Tibial nerve (tissue), 4 donors: ENCODE measurements at regions not wholly inside any gene's neighbourhood (a gene's known extent, or its start where the extent isn't known, plus 50 kb on each side); places are given as distances from the start of the nearest gene placed in this dataset.

Experiments used
- DNase-seq, 2 donors: peaks; one replicate each; pipeline ENCODE4 v3.0.0-alpha.2; 2019; ENCODE audit warnings: low spot score in 2 of 2
- H3K27ac ChIP-seq, 4 donors: fragments of 200-600 bp; sonication (generic) in 3 of 4; one replicate each; pipeline ENCODE4 v1.5.1; 2017 to 2019; ENCODE audit warnings: mild to moderate bottlenecking in 1 of 4
- H3K27me3 ChIP-seq, 2 donors: fragments of 200-600 bp; sonication (generic) in 1 of 2; one replicate each; pipeline versions ENCODE4 v1.5.1 to v1.6.0; 2017 to 2019
- H3K36me3 ChIP-seq, 3 donors: fragments of 200-600 bp; sonication (generic); one replicate each; pipeline ENCODE4 v1.5.1; 2018 to 2019
- H3K4me1 ChIP-seq, 4 donors: fragments of 200-600 bp; sonication (generic) in 3 of 4; one replicate each; pipeline ENCODE4 v1.5.1; 2017 to 2019
- H3K4me3 ChIP-seq, 4 donors: fragments of 200-600 bp; sonication (generic) in 3 of 4; one replicate each; pipeline ENCODE4 v1.5.1; 2017 to 2019; ENCODE audit warnings: mild to moderate bottlenecking in 1 of 4, moderate library complexity in 1 of 4
- H3K9me3 ChIP-seq, 4 donors: fragments of 200-600 bp; sonication (generic) in 3 of 4; one replicate each; pipeline ENCODE4 v1.5.1; 2017 to 2019
- EP300 ChIP-seq, 2 donors: sonication (generic); formaldehyde crosslinking; IDR thresholded peaks; one replicate each; pipeline ENCODE4 v1.6.1; 2017; ENCODE audit warnings: antibody characterized with exemption in 2 of 2, mild to moderate bottlenecking in 1 of 2
- POLR2A ChIP-seq, 2 donors: fragments of 450-650 bp; IDR thresholded peaks; one replicate each; pipeline ENCODE4 v1.6.1; 2017; ENCODE audit warnings: antibody characterized with exemption in 2 of 2, mild to moderate bottlenecking in 2 of 2, moderate library complexity in 2 of 2
- WGBS, 2 donors: methylation state at CpG; one replicate each; pipeline ENCODE4 v1.1.5; 2018; 5-methylcytosine and 5-hydroxymethylcytosine counted together
- TF ChIP-seq, protein P1 (sequence below), 5 experiments: fragments of 200-600 bp in 3 of 5; fragments of 450-650 bp in 2 of 5; sonication (generic) in 3 of 5; IDR thresholded peaks; one replicate each; pipeline ENCODE4 v1.5.1; 2016 to 2019; ENCODE audit warnings: antibody characterized with exemption in 5 of 5, mild to moderate bottlenecking in 3 of 5, moderate library complexity in 2 of 5

DNA sequence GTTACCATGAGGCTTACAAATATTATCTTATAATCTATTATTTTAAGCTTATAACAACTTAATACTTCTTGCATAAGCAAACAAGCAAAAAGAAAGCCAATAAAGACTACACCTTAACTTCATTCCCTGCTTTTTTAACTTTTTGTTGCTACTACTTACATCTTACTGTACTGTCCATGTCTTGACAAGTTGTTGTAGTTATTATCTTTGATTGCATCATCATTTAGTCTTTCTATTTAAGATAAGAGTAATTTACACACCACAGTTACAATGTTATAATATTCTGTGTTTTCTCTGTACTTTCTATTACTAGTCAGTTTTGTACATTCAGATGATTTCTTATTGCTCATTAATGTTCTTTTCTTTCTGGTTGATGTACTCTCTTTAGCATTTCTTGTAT lies 346.6 kb downstream of the SMARCA1 start:
- Histone ChIP-seq H3K4me3 (no peak overlapping the region), H3K9me3 (peaks cover 0 to 3% (median 0%) of the 10 kb centered on the region in 4 donors), H3K4me1 (no peaks in the 10 kb centered on the region), H3K27ac (no peak overlapping the region), H3K36me3 (no peaks in the 10 kb centered on the region), H3K27me3 (no peaks in the 10 kb centered on the region)
- no peak for TF ChIP-seq POLR2A (IDR thresholded peaks at IDR 0.05)
- DNase-seq = no peak

DNA sequence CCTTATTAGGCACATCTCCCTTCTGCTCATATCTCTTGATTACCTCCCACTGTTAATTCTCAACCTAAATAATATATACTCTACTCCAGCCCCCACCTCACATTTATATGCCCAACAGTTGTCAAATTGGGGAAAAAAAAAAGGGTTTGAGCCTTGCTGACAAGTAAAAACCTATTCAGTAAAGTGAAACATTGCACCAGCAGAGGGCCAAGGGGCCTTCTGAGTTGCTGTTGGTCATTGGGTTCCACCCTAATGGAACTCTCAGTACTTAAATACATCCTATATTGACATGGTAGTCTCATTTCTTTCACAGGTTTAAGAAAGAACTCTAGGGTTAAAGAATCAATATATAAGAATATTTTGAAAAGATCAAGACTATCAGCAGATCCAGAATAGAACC lies 362.2 kb downstream of the SMARCA1 start:
- TF ChIP-seq POLR2A (IDR thresholded peaks at IDR 0.05) = no peak
- TF ChIP-seq, protein P1, sequence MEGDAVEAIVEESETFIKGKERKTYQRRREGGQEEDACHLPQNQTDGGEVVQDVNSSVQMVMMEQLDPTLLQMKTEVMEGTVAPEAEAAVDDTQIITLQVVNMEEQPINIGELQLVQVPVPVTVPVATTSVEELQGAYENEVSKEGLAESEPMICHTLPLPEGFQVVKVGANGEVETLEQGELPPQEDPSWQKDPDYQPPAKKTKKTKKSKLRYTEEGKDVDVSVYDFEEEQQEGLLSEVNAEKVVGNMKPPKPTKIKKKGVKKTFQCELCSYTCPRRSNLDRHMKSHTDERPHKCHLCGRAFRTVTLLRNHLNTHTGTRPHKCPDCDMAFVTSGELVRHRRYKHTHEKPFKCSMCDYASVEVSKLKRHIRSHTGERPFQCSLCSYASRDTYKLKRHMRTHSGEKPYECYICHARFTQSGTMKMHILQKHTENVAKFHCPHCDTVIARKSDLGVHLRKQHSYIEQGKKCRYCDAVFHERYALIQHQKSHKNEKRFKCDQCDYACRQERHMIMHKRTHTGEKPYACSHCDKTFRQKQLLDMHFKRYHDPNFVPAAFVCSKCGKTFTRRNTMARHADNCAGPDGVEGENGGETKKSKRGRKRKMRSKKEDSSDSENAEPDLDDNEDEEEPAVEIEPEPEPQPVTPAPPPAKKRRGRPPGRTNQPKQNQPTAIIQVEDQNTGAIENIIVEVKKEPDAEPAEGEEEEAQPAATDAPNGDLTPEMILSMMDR (IDR thresholded peaks at IDR 0.05) = no peak
- no peak for TF ChIP-seq EP300 (IDR thresholded peaks at IDR 0.05)

DNA sequence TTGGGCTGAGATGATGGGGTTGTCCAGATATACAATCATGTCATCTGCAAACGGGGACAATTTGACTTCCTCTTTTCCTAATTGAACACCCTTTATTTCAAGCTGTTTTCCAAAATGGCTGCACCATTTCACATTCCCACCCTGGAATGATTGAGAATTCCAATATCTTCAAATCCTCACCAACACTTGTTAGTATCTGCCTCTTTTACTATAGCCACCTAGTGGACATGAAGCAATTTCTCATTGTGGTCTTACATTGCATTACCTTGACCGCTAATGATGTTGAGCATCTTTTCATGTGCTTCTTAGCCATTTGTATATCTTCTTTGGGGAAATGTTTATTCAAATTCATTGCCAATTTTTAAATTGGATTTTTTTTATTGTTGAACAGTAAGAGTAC lies 364.8 kb downstream of the SMARCA1 start:
- Histone ChIP-seq H3K36me3 (no peaks in the 10 kb centered on the region), H3K27me3 (no peaks in the 10 kb centered on the region), H3K27ac (no peak overlapping the region), H3K9me3 (no peaks in the 10 kb centered on the region), H3K4me3 (no peak overlapping the region), H3K4me1 (no peaks in the 10 kb centered on the region)
- TF ChIP-seq, protein P1 (IDR thresholded peaks at IDR 0.05) = no peak
- TF ChIP-seq EP300 (IDR thresholded peaks at IDR 0.05) = no peak
- WGBS, 2 donors = 88 to 100% methylated on average over 2 of the region's 2 CpGs
- no peak for DNase-seq

More for the DNA sequence above, 362.2 kb downstream of the SMARCA1 start:
- Histone ChIP-seq H3K36me3 (no peaks in the 10 kb centered on the region), H3K27ac (no peak overlapping the region), H3K4me3 (no peak overlapping the region), H3K4me1 (no peaks in the 10 kb centered on the region), H3K9me3 (no peaks in the 10 kb centered on the region), H3K27me3 (no peaks in the 10 kb centered on the region)
- no peak for DNase-seq

DNA sequence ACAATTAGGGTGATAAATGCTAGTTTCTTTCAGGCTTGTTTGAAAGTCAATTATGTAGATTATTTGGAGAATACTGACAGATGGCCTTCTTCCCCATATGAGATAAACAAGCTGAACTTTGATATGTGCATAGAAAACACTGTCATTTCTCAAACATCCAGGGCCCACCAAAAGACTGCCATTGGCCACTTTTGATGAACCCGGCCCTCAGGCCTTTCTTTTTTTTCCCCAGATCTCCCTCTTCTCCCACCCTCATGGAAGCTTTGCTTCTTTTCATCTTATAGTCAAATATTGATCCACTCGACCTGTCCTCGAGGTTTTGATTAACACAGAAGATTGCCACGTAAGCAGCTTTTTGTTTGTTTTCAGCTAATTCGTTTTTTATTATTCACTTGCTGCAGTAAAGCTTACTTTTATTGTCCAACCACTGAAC lies 377.4 kb downstream of the SMARCA1 start:
- no peak for DNase-seq
- Histone ChIP-seq H3K27me3 (no peaks in the 10 kb centered on the region), H3K36me3 (no peaks in the 10 kb centered on the region), H3K9me3 (no peaks in the 10 kb centered on the region), H3K4me3 (no peak overlapping the region), H3K27ac (no peak overlapping the region), H3K4me1 (no peaks in the 10 kb centered on the region)
- TF ChIP-seq, protein P1 (IDR thresholded peaks at IDR 0.05) = no peak
- no peak for TF ChIP-seq POLR2A (IDR thresholded peaks at IDR 0.05)
- no peak for TF ChIP-seq EP300 (IDR thresholded peaks at IDR 0.05)
- 62 to 66% methylated on average over 5 of the region's 5 CpGs for WGBS, 2 donors

DNA sequence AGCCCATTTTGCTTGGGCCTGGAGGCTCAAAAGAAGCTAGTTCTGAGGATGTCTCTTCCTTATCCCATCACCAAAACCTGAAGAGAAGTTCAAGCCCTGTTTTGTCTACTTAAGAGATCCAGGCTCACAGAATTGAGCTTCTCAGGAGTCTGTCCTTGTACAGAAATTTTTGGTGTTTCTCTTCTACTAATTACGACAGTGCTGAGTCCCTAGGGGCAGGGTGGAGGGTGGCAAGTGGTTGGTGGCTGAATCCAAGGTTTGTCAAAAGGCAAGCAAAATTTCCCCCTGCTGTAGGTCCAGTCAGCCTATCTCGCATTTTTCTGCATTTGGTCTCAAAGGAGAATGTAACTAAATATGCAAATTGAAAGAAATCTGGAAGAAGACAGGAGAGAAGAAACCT lies 377.9 kb downstream of the SMARCA1 start:
- H3K36me3 ChIP-seq = no peaks in the 10 kb centered on the region

More for the DNA sequence above, 377.9 kb downstream of the SMARCA1 start:
- no peaks in the 10 kb centered on the region for H3K27me3 ChIP-seq
- no peak overlapping the region for H3K4me3 ChIP-seq
- TF ChIP-seq EP300 (IDR thresholded peaks at IDR 0.05) (no peak), POLR2A (IDR thresholded peaks at IDR 0.05) (no peak)
- TF ChIP-seq, protein P1 (IDR thresholded peaks at IDR 0.05) = no peak
- 60 to 79% methylated on average over 2 of the region's 2 CpGs for WGBS, 2 donors
- H3K9me3 ChIP-seq = no peaks in the 10 kb centered on the region
- DNase-seq = no peak
- no peaks in the 10 kb centered on the region for H3K4me1 ChIP-seq
- H3K27ac ChIP-seq = no peak overlapping the region
